ENCODE measurements at regions not wholly inside any gene's neighbourhood (a gene's known extent, or its start where the extent isn't known, plus 50 kb on each side); places are given as distances from the start of the nearest gene placed in this dataset.

DNA sequence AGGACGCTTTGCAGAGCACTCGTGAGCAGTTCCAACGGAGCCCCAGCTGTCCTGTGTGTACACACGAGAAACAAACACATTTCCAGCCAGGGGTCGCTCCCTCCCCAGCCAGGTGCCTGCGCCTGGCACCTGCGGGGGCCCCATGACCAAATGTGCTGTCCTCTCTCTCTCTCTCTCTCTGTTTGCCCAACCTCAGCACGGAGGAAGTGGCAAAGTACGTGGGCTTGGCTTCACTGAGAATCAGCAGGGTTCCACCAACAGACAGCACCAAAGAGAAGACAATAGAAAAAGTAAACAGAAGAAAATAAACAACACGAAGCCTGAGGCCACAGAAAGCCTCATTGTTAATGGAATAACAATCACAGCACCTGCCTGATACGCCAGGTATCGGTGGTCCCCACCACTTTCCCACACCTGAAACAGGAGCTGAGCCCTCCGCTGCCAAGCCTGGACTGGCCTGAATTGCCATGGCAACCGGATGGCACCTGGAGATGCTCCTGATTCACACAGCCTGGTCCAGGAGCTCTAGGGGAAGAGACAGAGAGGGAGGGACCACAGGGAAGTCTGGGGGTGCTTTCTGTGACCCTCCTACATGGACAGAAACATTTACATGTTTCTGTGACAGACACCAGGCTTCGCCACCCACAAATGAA is 103.9 kb upstream of the CACNA1A start:
- Histone ChIP-seq H3K27ac (ENCODE audit: low read depth) (no peak overlapping the region), H3K27me3 (ENCODE audit: insufficient read depth) (no peaks in the 10 kb centered on the region), H3K9me2 (ENCODE audit: insufficient read depth) (no peaks in the 10 kb centered on the region), H2AFZ (no peak overlapping the region), H3K4me3 (no peak overlapping the region), H3F3A (replicated peaks; ENCODE audit: low read depth) (no peaks in the 10 kb centered on the region), H3K79me2 (replicated peaks; ENCODE audit: insufficient read depth) (no peaks in the 10 kb centered on the region), H3K4me2 (no peak overlapping the region), H4K20me1 (replicated peaks; ENCODE audit: insufficient read depth) (no peaks in the 10 kb centered on the region), H3K4me1 (ENCODE audit: insufficient read depth) (no peaks in the 10 kb centered on the region), H3K36me3 (ENCODE audit: insufficient read depth) (no peaks in the 10 kb centered on the region)
- no peak for TF ChIP-seq JUNB (IDR thresholded peaks at IDR 0.05; ENCODE audit: unreplicated experiment)
- TF ChIP-seq, protein P1, sequence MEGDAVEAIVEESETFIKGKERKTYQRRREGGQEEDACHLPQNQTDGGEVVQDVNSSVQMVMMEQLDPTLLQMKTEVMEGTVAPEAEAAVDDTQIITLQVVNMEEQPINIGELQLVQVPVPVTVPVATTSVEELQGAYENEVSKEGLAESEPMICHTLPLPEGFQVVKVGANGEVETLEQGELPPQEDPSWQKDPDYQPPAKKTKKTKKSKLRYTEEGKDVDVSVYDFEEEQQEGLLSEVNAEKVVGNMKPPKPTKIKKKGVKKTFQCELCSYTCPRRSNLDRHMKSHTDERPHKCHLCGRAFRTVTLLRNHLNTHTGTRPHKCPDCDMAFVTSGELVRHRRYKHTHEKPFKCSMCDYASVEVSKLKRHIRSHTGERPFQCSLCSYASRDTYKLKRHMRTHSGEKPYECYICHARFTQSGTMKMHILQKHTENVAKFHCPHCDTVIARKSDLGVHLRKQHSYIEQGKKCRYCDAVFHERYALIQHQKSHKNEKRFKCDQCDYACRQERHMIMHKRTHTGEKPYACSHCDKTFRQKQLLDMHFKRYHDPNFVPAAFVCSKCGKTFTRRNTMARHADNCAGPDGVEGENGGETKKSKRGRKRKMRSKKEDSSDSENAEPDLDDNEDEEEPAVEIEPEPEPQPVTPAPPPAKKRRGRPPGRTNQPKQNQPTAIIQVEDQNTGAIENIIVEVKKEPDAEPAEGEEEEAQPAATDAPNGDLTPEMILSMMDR (conservative IDR thresholded peaks at IDR 0.05; ENCODE audit: low read depth in 2 of 2), result peak in 1 of 2 experiments; percentile 59; a peak in 2 of 4 replicates
- no peak overlapping the region for H3K27ac Mint-ChIP-seq
- H3K27me3 Mint-ChIP-seq (ENCODE audit: insufficient read depth, low read depth, poor library complexity), result peaks cover 13% of the 10 kb centered on the region
- peaks cover 9% of the 10 kb centered on the region; the same call in 2 of the 3 replicates for H3K4me1 Mint-ChIP-seq
- no peaks in the 10 kb centered on the region for H3K9me3 Mint-ChIP-seq
- ATAC-seq (peak; percentile 70), DNase-seq (ENCODE audit: low spot score) (peak; percentile 63)
- no peaks in the 10 kb centered on the region for H3K36me3 Mint-ChIP-seq (ENCODE audit: low read depth)
- no peak overlapping the region for H3K4me3 Mint-ChIP-seq

DNA sequence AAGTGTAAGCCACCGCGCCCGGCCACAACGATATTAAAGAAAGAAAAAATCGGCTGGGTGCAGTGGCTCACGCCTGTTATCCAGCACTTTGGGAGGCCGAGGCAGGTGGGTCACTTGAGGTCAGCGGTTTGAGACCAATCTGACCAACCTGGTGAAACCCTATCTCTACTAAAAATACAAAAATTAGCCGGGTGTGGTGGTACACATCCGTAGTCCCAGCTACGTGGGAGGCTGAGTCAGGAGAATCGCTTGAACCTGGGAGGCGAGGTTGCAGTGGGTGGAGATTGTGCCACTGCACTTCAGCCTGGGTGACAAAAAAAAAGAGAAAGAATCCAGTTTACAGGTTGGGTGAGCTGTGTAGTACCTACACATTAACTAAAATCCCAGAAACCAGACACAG is 99.9 kb upstream of the CACNA1A start:
- H4K20me1 ChIP-seq (replicated peaks; ENCODE audit: insufficient read depth), result no peaks in the 10 kb centered on the region
- ATAC-seq (no peak), DNase-seq (ENCODE audit: low spot score) (no peak)
- Mint-ChIP-seq H3K4me1 (peaks cover 16% of the 10 kb centered on the region), H3K27me3 (ENCODE audit: insufficient read depth, low read depth, poor library complexity) (peaks cover 13% of the 10 kb centered on the region), H3K9me3 (no peaks in the 10 kb centered on the region), H3K27ac (no peak overlapping the region), H3K36me3 (ENCODE audit: low read depth) (no peaks in the 10 kb centered on the region), H3K4me3 (no peak overlapping the region)
- H3K4me3 ChIP-seq, result no peak overlapping the region
- H3K4me2 ChIP-seq, result no peak overlapping the region
- no peak overlapping the region for H2AFZ ChIP-seq
- H3F3A ChIP-seq (replicated peaks; ENCODE audit: low read depth), result 0 out of 2 replicates have a peak, but pooled peaks cover 4% of the 10 kb centered on the region
- H3K36me3 ChIP-seq (ENCODE audit: insufficient read depth), result no peaks in the 10 kb centered on the region
- no peaks in the 10 kb centered on the region for H3K9me2 ChIP-seq (ENCODE audit: insufficient read depth)
- H3K27ac ChIP-seq (ENCODE audit: low read depth), result no peak overlapping the region
- no peaks in the 10 kb centered on the region for H3K79me2 ChIP-seq (replicated peaks; ENCODE audit: insufficient read depth)
- no peaks in the 10 kb centered on the region for H3K27me3 ChIP-seq (ENCODE audit: insufficient read depth)
- peaks cover 6% of the 10 kb centered on the region for H3K4me1 ChIP-seq (ENCODE audit: insufficient read depth)
- TF ChIP-seq, protein P2, sequence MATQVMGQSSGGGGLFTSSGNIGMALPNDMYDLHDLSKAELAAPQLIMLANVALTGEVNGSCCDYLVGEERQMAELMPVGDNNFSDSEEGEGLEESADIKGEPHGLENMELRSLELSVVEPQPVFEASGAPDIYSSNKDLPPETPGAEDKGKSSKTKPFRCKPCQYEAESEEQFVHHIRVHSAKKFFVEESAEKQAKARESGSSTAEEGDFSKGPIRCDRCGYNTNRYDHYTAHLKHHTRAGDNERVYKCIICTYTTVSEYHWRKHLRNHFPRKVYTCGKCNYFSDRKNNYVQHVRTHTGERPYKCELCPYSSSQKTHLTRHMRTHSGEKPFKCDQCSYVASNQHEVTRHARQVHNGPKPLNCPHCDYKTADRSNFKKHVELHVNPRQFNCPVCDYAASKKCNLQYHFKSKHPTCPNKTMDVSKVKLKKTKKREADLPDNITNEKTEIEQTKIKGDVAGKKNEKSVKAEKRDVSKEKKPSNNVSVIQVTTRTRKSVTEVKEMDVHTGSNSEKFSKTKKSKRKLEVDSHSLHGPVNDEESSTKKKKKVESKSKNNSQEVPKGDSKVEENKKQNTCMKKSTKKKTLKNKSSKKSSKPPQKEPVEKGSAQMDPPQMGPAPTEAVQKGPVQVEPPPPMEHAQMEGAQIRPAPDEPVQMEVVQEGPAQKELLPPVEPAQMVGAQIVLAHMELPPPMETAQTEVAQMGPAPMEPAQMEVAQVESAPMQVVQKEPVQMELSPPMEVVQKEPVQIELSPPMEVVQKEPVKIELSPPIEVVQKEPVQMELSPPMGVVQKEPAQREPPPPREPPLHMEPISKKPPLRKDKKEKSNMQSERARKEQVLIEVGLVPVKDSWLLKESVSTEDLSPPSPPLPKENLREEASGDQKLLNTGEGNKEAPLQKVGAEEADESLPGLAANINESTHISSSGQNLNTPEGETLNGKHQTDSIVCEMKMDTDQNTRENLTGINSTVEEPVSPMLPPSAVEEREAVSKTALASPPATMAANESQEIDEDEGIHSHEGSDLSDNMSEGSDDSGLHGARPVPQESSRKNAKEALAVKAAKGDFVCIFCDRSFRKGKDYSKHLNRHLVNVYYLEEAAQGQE (IDR thresholded peaks at IDR 0.05; ENCODE audit: unreplicated experiment), result no peak
- TF ChIP-seq POLR2AphosphoS5 (IDR thresholded peaks at IDR 0.05; ENCODE audit: low read depth), result no peak
- no peak for TF ChIP-seq STAT1 (IDR thresholded peaks at IDR 0.05; ENCODE audit: unreplicated experiment)
- TF ChIP-seq, protein P3, sequence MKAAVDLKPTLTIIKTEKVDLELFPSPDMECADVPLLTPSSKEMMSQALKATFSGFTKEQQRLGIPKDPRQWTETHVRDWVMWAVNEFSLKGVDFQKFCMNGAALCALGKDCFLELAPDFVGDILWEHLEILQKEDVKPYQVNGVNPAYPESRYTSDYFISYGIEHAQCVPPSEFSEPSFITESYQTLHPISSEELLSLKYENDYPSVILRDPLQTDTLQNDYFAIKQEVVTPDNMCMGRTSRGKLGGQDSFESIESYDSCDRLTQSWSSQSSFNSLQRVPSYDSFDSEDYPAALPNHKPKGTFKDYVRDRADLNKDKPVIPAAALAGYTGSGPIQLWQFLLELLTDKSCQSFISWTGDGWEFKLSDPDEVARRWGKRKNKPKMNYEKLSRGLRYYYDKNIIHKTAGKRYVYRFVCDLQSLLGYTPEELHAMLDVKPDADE (IDR thresholded peaks at IDR 0.05), result no peak
- no peak for TF ChIP-seq JUNB (IDR thresholded peaks at IDR 0.05; ENCODE audit: unreplicated experiment)
- TF ChIP-seq CREB1 (CRISPR knock-in tag; IDR thresholded peaks at IDR 0.05; ENCODE audit: low read depth), result no peak
- no peak for TF ChIP-seq ZNF331 (CRISPR knock-in tag; IDR thresholded peaks at IDR 0.05; ENCODE audit: low read depth)
- no peak for TF ChIP-seq EZH2phosphoT487 (IDR thresholded peaks at IDR 0.05; ENCODE audit: unreplicated experiment)
- no peak for TF ChIP-seq EZH2 (IDR thresholded peaks at IDR 0.05; ENCODE audit: low read depth, unreplicated experiment)

Data from GM23338 (cell line).